Skin of body (tissue), 1 donor: ENCODE measurements at regions not wholly inside any gene's neighbourhood (a gene's known extent, or its start where the extent isn't known, plus 50 kb on each side); places are given as distances from the start of the nearest gene placed in this dataset.
A peak's percentile ranks its signal among the peaks of the same experiment; 100 is the strongest.
"Not testable (repeated sequence)": the region's sequence is repeated elsewhere in the genome, so short reads cannot be mapped to it uniquely, and the experiment has no call there.

Experiments
- DNase-seq: peaks from one replicate; lab custom pipeline; 2025; lab: John Stamatoyannopoulos, UW

DNA sequence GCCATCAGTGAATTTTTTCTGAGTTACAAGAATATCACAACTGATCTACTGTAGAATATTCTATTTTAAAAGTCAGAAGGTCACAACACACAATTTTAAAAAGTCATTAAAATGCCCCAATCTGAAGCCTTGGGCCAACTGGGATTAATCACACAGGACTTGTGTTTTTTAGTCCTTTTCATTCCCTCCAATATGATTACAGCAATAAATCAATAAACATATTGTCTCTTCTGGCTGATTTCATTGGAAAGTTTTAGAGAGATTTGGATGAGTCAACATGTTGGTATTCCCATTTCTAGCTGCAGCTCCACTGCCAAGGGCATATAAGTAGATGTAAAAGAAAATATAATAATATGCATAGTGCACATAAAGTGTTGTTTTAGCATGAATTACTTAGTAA, 85.8 kb downstream of the NIBAN1 start:
- DNase-seq, result peak; percentile 77

DNA sequence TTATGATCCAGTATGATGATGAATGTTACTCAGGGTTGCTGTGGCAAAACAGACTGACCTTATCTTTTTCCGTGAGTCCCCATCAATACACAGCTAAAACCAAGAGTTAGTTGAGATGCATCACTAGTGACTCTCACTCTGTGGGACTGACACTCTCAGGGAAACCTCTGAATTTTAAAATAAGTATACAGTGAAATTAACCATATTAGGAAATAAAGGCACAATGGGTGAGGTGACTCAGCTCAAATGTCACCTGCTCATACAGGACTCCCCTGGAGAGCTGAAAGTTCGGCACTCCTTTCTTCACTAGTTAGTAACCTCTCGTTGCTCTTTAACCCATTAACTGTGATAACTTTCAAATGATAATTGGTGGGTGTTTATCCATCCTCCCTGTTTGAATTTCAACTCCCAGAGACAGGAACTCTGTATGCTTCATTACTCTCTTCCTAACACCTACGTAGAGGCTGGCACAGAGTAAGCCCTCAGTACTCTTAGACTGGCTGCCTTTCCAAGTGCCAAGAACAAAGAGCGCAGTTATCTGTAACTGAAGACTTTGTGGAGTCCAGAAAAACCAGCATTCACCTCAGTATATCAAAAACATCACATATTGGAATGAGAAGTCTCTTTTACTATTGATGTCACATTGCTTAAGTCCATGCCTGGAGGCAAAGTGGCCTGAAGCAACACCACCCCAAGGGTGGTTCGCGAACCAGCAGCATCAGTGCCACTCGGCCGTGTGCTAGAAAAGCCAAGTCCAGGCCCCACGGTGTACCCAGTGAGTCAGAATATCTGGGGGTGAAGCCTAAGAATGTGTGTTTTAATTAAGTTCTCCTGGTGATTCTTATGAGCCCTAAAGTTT, 91.1 kb downstream of the NIBAN1 start:
- DNase-seq, result no peak

DNA sequence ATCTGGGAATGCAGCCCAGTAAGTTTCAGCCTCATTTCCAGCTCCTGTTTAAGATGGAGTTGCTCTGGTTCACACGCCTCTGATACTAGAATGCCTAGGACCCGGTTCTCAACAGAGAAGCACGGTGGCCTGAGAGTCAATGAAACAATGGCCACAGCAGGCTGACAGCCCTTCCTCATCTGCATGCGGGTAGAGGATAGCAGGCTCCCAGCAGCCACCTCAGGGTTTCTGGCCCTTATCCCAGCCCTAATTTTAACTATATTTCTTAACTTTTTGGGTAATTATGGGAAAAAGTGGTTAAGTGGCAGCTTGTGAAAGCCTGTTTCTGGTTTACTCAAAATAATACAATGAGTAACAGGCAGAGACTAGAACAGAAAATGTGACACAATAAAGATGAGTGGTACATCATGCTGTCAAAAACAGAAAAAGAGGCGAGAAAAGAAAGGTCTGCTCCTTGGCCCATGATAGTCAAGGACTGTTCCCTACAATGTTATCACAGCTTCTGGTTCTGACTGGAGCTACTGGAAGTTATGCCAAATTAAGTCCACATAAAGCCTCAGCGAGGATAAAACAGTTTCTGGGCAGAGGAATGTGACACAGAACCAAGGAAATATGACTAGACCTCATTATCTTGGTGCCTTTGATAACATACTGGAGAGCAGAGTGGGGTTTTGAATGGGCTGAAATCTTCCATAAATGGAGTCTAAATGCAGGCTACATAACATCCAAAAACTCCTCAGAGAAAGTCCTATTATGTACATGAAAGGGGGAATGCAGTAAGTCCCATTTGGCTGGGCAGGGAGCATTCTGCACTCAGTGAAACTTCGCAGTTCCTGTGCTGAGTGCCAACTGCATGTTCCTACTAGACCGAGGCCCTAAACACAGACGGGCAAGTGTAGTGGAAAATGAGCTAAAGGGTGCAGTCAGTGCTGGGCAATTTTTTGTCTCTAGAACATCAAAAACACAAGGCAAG, 92.1 kb downstream of the NIBAN1 start:
- DNase-seq, result no peak

DNA sequence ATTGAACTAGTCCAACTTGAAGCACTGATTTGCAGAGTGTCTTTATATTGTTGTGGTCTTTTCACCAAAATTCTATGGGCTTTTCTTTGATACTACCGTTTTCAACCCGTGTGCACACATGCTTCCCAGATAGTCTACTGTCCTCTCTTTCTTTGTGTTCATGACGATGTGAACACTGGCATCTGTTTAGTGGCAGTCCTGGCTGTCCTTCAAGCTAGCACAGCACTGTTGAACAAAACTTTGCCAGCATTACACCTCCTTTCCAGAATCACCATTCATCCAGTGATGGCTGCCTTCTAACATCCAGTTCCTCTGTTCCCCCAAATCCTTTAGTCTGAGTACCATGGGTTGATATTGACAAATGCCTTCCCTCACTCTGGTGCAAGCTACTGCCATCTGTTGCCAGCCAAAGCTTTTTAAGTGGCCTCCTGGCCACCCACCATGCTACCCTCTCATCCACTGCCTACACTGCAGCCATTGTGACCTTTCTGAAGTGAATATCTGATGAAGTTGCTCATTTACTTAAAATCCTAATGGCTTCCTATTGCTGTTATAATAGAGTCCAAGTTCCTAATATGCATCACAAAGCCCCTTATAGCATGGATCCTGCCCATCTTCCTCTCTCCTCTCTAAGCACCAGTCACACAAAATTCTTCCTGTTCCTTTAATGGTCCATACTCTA, 94.3 kb downstream of the NIBAN1 start:
- DNase-seq, result no peak

DNA sequence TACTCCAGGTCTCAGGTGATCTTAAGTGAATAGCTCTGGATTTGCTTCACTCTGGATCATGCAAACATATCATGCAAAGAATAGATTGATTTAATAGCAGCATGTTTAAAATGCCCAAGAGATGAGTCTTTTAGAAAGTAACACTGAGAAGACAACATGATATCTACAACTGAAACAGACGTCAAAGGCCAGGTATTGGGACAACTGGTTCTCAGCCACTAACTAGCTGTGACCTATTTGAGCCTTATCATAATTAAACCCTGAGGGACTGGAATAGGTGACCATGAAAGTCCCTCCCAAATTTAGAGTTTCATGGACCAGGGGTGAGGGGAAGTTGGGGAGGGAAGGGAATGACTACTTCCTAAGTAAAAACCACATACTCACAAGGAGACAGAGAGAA, 95.7 kb downstream of the NIBAN1 start:
- DNase-seq, result no peak

DNA sequence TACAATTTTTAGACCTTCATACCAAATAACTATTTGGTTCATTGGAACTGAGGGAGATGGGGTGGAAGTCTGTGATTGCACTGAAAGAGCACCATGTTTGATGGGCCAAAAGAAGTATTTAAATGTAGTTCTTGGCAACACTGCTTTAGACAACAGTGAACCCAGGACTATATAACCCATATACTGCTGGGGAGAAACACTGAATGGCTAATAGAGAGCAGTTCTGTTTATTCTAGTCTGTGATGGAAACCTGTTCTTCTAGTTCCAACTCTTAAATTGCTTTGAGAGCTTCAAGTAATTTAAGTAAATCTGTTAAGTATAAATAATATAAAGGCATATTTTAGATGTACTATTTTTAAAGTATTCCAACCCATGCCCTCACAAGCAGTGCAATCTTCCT, 96.3 kb downstream of the NIBAN1 start:
- no peak for DNase-seq

DNA sequence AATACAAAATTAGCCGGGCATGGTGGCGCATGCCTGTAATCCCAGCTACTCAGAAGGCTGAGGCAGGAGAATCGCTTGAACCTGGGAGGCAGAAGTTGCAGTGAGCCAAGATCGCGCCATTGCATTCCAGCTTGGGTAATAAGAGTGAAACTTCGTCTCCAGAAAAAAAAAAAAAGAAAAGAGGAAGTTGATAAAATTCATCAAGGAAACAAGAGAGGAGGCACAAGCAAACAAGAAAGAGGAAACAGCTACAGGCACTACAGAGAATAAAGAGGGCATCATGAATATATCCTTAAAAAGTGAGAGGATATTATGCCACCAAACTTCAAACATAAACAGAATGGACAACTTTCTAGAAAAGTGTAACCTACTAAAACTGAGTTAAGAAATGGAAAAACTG, 98.3 kb downstream of the NIBAN1 start:
- DNase-seq, result not testable (repeated sequence)

DNA sequence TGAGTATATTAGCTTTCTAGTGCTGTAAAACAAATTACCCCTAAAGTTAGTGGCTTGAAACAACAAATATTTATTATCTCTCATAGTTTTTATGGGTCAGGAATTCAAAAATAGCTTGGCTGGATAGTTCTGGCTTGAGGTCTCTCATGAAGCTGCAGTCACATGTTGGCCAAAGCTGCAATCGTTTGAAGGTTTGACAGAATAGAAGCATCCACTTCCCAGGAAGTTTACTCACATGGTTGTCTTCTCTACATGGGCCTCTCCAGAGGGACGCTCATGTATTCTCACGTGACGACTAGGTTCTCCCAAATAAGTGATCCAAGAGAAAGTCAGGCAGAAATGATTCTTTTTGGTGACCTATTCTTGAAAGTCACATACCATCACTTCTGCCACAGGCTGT, 99.1 kb downstream of the NIBAN1 start:
- no peak for DNase-seq

DNA sequence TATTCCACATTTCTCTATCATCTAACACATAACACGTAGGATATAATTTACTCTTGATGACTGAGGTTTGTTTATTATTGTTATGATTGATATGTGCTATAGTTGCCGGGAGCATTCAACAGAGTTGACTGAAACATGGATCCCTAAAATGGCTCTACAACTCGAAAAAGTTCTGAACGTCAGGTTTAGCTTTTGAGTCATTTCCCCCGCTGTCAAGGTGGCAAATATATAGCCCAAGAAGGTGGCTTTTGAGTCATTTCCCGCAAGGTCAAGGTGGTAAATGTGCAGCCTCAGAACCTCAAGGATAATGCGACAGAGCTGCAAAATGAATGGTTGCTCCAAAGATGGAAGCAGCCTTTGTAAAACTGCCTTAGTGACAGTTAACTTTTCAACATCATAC, 104.0 kb downstream of the NIBAN1 start:
- DNase-seq, result no peak

DNA sequence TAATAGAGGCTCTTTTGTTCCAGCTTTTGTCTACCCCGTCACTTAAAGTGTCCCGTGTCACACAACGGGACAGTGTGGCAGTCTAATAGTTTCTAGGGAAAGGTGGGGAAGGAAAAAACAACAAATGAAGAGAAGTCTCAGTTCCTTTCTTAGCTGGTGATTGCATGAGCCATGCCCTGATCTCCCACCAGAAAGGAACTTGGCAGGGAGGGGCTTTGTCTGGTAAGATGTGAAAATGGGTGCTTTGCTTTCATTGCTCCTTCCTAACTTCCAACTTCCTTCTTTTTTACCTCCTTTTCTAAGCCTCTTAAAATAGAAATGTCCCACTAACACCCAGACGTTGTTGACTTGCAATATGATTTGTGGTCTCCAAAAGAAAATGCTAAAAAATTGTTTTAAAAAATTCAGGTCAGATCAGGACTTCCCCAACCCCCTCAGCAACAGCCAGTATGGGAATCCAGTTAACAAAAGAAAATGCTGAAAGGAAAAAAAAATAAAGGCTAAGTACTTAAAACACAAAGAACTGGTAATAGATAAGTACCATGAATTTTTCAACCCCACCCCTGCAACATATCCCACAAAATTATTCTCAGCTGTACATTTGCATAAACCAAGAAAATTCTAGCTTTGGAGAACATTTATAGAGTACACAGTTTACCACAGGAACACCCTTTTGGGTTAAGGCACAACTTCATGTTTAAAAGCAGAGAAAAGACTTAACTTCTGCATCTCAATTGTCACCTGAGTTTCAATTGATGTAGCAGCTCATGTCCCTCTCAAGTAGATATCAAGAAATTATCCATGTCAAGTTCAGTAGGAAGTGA, 106.2 kb downstream of the NIBAN1 start:
- DNase-seq, result no peak

DNA sequence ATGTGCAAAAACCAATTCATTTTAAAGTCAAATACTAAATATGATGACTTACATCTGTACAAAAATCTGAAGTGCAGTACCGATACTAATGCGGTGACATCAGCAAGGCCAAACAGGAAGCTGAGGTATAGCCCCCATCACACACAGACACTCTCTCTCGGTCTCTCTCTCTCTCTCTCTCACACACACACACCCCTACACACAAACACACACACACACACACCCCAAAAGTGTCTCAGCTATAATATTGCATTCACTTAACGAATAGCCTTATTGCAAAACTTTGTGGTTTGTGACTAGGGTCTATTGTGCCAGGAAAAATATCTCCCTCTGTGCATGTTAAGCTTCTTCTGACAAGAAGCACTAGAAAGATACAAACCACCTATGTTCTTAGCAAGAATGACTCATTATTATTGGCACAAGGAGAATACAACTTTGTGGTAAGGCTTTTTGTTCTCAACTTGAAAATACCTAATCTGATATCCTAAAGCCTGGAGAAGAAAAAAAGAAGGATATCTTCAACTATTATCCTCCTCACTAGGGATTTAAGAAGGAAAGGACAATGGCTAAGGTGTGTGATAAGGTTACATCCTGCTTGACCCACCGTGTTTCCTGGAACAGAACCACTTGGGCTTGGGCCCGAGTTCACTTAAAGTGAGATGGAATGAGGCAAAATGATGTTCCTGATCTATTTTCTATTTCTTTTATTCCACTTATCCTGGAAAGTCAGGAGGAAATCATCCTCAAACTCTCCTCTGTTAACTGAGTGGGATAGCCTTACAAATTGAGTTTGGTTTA, 107.1 kb downstream of the NIBAN1 start:
- no peak for DNase-seq

DNA sequence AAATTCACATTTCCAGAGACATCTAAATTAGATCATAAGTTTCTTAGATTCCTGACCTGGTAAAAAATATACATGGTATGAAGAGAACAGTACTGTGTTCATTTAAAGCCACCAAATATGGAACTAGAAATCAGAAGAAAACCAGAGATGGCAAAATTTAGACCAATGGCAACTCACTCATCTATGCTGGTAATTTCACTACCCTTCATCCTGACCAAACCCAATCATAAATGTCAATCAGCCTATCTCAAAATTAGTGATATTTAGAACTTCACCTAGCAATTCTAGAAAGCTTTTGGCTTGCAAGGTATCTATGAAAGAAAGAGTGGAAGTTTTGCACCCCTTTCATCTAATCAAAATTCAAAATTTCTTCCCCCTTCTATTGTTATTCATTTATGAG, 107.7 kb downstream of the NIBAN1 start:
- no peak for DNase-seq

DNA sequence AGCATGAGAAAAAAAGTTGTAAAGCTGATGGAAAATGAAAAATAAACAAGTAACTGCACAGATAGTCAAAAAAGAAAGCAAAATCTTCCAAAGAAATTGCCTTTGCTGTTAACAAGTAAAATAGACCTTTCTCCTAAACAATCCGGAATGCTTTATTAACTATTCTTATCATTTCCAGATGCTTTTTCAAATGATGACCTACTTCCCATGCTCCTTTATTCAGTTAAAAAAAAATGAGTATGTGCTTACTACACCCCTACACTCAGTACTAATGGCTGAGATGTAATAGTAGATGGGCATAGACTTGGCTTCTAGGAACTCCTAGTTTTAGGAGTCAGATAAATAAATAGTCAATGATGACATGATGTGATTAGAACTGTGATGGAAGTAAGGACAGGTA, 108.5 kb downstream of the NIBAN1 start:
- no peak for DNase-seq

DNA sequence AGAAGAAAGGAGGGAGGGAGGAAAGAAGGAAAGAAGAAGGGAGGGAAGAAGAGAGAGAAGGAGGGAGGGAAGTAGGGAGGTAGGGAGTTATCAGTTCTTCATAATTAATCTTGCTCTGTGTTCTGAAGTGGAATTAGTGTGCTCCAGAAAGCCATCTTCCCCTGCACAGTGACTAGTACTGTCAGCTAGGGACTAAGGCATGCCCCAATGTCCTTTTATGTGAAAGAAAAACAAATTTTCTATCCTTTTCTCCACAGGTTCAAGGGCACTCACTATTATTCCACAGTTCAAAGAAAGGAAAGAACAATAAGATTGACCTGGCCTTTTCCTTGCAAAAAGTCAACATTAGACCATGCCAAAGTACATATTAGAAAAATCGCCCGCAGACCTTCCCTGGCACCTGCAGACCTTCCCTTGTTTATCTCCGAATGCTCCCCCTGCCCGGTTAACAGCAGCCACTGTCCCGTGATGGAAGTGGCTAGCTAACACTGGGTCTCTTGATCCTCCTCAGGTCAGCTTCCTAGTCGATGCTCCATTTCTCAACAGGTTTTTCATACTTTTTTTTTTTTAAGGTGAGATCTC, 107.2 kb upstream of the EDEM3 start:
- no peak for DNase-seq

DNA sequence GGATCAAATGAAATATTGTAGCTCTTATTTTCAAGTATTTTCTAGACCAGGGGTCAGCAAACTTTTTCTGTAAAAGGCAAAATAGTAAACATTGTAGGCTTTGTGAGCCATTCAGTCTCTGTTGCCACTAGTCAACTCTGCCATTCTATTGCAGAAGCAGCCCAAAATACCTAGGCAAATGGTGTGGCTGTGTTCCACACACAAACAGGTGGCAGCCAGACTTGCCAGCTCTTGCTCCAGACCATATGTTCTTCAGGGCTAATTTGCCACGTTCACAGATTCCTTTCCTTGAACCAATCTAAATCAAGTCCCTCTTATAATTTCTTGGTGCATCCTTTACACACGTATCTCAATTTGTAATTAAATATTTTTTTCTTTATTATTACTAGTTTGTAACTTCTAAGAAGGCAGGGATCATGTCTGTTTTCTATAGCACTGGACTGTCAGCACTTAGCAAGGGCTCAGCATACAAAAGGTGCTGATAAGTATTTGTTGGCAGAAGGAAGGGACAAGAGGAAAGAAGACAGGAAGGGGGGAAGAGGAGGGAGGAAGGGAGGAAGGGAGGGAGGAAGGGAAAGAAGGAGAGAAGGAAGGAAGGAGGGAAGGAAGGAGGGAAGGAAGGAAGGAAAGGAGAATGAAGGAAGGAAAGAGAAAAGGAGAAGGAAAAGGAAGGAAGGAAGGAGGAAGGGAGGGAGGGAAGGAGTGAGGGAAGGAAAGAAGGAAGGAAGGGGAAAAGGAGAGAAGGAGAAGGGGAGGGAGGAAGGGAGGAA, 106.5 kb upstream of the EDEM3 start:
- no peak for DNase-seq

DNA sequence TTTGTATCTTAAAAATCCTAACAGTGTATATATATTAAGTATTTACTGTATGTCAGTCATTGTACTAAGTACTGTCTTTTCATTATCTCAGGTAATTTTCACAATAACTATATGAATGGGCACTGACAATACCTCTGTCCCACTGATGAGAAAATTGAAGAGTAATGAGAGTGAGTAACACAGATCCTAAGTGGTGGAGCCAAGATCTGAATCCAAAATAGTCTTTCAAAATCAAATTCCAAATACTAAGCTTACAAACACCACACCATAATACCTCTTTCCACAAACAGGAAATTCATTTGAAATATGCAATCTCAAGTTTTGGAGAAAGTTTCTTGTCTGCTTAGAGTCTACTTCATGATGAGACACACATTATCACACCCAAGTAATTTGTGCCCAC, 105.9 kb upstream of the EDEM3 start:
- DNase-seq, result no peak

DNA sequence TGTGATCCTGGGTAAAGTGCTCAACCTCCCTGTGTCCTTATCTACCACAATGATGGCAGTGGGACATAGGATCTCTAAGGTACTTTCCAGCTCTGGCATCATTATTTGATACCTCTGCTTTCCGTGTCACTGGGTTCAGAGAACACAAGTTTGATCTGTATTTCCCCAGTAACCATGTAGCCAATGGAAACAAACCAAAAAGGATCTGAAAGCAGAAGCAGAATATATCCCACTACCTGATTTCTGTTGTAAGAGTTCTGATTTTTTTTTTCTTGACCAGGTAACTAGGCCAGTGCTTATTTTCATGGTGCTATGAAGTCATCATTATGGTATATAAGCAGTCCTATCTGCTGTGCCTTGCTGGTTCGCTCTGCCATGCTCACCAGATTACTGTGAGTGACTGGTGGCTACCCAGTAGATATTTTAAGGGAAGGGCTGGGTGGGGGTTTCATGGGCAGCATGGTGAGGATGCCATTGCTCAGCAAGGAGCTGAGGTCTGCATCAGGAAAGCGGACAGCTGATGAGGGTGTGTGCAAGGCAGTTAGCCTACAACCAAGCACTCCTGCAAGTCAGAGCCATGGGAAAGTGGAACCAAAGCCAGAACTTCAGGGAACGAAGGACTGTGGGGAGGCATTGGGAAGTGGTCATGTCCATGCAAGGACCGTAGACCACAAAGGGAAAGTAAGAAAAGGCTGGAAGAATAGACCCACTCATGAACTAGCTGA, 104.9 kb upstream of the EDEM3 start:
- no peak for DNase-seq

DNA sequence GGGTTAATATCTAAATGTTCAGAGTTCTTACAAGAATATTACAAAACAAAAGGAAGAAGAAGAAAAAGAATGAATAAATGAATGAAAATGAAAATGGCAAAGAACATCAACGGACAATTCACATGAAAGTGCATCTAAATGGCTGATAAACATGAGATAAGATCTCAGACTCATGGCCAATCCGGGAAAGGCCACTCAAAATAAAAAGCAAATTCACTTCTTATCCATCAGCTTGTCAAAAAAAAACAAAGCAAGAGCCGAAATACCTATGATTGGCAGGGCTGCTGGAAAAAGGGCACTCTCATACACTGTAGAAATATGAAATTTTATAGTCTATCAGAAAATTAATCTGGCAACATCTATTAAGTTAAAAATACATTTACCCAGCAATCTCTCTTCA, 103.6 kb upstream of the EDEM3 start:
- no peak for DNase-seq
